Kidney epithelial cell (primary cell): ENCODE measurements at regions not wholly inside any gene's neighbourhood (a gene's known extent, or its start where the extent isn't known, plus 50 kb on each side); places are given as distances from the start of the nearest gene placed in this dataset.

ENCODE experiments used
- DNase-seq: peaks from one replicate; pipeline ENCODE4 v3.0.0-alpha.2; 2010; ENCODE audit warnings: low read depth
- H3K27me3 ChIP-seq: 2 replicates; pipeline ENCODE4 v1.6.0; 2011; ENCODE audit warnings: low read length; ENCODE audit not compliant: control insufficient read depth, insufficient read depth
- H3K36me3 ChIP-seq: 2 replicates; pipeline ENCODE4 v1.5.1; 2011; ENCODE audit warnings: low read length; ENCODE audit not compliant: control insufficient read depth, insufficient read depth
- H3K4me3 ChIP-seq: 2 replicates; pipeline ENCODE4 v1.5.1; 2011; ENCODE audit warnings: low read depth, mild to moderate bottlenecking, control low read depth, low read length
- CTCF ChIP-seq: IDR thresholded peaks from 2 replicates; pipeline ENCODE4 v1.5.1; 2011; ENCODE audit warnings: mild to moderate bottlenecking, moderate library complexity, low read length, control low read depth, inconsistent platforms; ENCODE audit not compliant: insufficient read depth, poor library complexity, severe bottlenecking

GRCh38 chr15:95325763-95326404 is 1004.6 kb upstream of the NR2F2 start:
- no peak for DNase-seq
- Histone ChIP-seq H3K4me3 (no peak overlapping the region), H3K27me3 (no peaks in the 10 kb centered on the region), H3K36me3 (no peaks in the 10 kb centered on the region)
- no peak for TF ChIP-seq CTCF

- no peak for TF ChIP-seq CTCF
- Histone ChIP-seq H3K27me3 (no peaks in the 10 kb centered on the region), H3K4me3 (peak overlapping the region; percentile 42), H3K36me3 (no peaks in the 10 kb centered on the region)
- DNase-seq, result no peak
Measured at GRCh38 chr15:95326431-95327182, 1003.9 kb upstream of the NR2F2 start.

GRCh38 chr15:95327183-95327525 is 1003.3 kb upstream of the NR2F2 start:
- Histone ChIP-seq H3K4me3 (peak overlapping the region; percentile 42), H3K27me3 (no peaks in the 10 kb centered on the region), H3K36me3 (no peaks in the 10 kb centered on the region)
- no peak for TF ChIP-seq CTCF
- DNase-seq, result no peak

GRCh38 chr15:95327661-95328060 is 1002.8 kb upstream of the NR2F2 start:
- no peak for TF ChIP-seq CTCF
- no peak for DNase-seq
- Histone ChIP-seq H3K27me3 (no peaks in the 10 kb centered on the region), H3K4me3 (no peak overlapping the region), H3K36me3 (no peaks in the 10 kb centered on the region)

GRCh38 chr15:95328559-95328958 is 1001.9 kb upstream of the NR2F2 start:
- H3K36me3 ChIP-seq, result no peaks in the 10 kb centered on the region
- no peak for DNase-seq
- TF ChIP-seq CTCF, result no peak
- H3K4me3 ChIP-seq, result no peak overlapping the region
- H3K27me3 ChIP-seq, result no peaks in the 10 kb centered on the region

- no peak for TF ChIP-seq CTCF
- no peaks in the 10 kb centered on the region for H3K36me3 ChIP-seq
- no peak for DNase-seq
- no peaks in the 10 kb centered on the region for H3K27me3 ChIP-seq
- no peak overlapping the region for H3K4me3 ChIP-seq
Measured at GRCh38 chr15:95329362-95329761, 1001.1 kb upstream of the NR2F2 start.
